Fibroblast of pulmonary artery (primary cell): ENCODE measurements at regions not wholly inside any gene's neighbourhood (a gene's known extent, or its start where the extent isn't known, plus 50 kb on each side); places are given as distances from the start of the nearest gene placed in this dataset.

Source experiments
- DNase-seq: peaks from one replicate; pipeline ENCODE4 v3.0.0-alpha.2; 2010; ENCODE audit warnings: low read depth
- H3K4me3 ChIP-seq: replicated peaks from 2 replicates; pipeline ENCODE4 v1.5.1; 2011; ENCODE audit warnings: low read depth, mild to moderate bottlenecking, control low read depth, low read length, moderate library complexity
- TF ChIP-seq, protein P1 (sequence below): IDR thresholded peaks from 2 replicates; pipeline ENCODE4 v1.5.1; 2011; ENCODE audit warnings: mild to moderate bottlenecking, control low read depth, low read length, inconsistent platforms; ENCODE audit errors: missing control alignments

GRCh38 chrX:69412661-69413060 lies 91.5 kb upstream of the NALF2 start:
- no peak overlapping the region for H3K4me3 ChIP-seq
- TF ChIP-seq, protein P1, sequence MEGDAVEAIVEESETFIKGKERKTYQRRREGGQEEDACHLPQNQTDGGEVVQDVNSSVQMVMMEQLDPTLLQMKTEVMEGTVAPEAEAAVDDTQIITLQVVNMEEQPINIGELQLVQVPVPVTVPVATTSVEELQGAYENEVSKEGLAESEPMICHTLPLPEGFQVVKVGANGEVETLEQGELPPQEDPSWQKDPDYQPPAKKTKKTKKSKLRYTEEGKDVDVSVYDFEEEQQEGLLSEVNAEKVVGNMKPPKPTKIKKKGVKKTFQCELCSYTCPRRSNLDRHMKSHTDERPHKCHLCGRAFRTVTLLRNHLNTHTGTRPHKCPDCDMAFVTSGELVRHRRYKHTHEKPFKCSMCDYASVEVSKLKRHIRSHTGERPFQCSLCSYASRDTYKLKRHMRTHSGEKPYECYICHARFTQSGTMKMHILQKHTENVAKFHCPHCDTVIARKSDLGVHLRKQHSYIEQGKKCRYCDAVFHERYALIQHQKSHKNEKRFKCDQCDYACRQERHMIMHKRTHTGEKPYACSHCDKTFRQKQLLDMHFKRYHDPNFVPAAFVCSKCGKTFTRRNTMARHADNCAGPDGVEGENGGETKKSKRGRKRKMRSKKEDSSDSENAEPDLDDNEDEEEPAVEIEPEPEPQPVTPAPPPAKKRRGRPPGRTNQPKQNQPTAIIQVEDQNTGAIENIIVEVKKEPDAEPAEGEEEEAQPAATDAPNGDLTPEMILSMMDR, result no peak
- no peak for DNase-seq

- H3K4me3 ChIP-seq, result no peak overlapping the region
- TF ChIP-seq, protein P1, result no peak
- DNase-seq, result no peak
Observed at GRCh38 chrX:69398881-69399280, 105.2 kb upstream of the NALF2 start.

DNA sequence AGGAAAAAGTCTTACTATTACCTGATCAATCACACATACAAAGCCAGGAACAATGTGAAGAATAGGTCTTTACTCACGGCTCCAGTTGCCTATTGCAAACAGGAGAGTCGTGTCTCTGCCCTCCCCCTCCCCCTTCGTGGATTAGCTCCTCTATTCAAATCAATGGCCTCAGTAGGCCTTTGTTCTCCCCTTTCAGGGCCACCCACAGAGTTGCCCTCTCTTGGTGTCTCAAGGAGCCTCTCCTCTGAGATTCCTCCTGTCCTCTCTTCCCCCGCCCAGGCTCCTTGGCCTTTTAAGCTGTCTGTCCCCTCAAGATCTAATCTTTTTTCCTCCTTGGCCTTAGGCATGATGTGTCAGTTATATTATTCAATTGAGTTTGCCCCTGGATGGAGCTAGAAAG lies 107.2 kb upstream of the NALF2 start:
- DNase-seq, result no peak
- TF ChIP-seq, protein P1, result no peak
- H3K4me3 ChIP-seq, result no peak overlapping the region

- TF ChIP-seq, protein P1, result no peak
- H3K4me3 ChIP-seq, result no peak overlapping the region
- no peak for DNase-seq
Observed at GRCh38 chrX:69395306-69395705, 108.8 kb upstream of the NALF2 start.

DNA sequence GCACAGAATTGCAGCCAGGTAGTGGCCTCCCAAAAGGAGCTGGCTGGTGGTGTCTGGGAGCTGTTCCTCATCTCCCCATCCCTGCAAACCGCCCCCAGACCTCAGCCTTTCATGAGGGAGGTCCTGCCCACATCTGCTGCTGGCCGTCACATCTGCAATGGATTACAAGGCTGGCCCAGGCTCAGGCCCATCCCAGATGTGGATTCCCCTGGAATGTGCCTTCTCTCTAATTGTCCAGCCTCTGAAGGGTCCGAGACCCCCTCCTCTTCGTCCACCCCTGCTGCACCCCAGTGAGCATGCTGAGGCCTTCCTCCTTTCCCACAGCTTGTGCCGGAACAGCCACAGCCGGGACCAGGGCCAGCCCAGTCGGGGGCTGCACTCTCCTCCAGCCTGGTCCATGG lies 115.0 kb upstream of the NALF2 start:
- H3K4me3 ChIP-seq, result no peak overlapping the region
- no peak for DNase-seq
- TF ChIP-seq, protein P1, result no peak

GRCh38 chrX:69388526-69388925 lies 115.6 kb upstream of the NALF2 start:
- TF ChIP-seq, protein P1, result no peak
- no peak overlapping the region for H3K4me3 ChIP-seq
- DNase-seq, result no peak
